H54 (cell line): ENCODE measurements at regions not wholly inside any gene's neighbourhood (a gene's known extent, or its start where the extent isn't known, plus 50 kb on each side); places are given as distances from the start of the nearest gene placed in this dataset.
"Not testable (repeated sequence)": the region's sequence is repeated elsewhere in the genome, so short reads cannot be mapped to it uniquely, and the experiment has no call there.

Experiments
- DNase-seq: peaks from one replicate; pipeline ENCODE4 v3.0.0; 2011; ENCODE audit warnings: low spot score, mixed read lengths; ENCODE audit not compliant: insufficient read length
- FAIRE-seq: peaks from 3 replicates; lab custom pipeline; 2011; peaks lifted over from hg19 to GRCh38; lab: Jason Lieb, UNC
- POLR2A ChIP-seq: IDR thresholded peaks from 2 replicates; pipeline ENCODE4 v1.6.1; 2011; ENCODE audit warnings: low read depth, mild to moderate bottlenecking, low read length

DNA sequence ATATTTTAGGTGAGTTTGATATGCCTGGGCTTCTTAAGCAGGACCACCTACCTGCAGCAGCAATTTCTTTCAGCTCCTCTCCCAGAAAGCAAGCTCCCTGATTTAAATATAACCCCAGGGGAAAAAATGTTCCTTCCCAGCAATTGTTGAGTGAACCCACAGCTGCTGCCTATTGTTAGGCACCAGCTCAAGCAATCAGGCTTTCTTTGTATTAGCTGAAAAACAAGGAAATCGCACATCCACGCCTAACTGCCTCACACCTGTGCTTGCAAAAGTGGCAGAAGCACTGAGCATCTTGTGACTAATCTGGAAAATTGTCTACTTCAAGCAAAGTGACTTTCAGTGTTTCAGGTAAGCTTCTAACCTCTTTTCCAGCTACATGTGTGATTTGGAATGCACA lies 432.2 kb downstream of the SMARCA1 start:
- no peak for TF ChIP-seq POLR2A
- no peak for DNase-seq
- FAIRE-seq, result no peak

DNA sequence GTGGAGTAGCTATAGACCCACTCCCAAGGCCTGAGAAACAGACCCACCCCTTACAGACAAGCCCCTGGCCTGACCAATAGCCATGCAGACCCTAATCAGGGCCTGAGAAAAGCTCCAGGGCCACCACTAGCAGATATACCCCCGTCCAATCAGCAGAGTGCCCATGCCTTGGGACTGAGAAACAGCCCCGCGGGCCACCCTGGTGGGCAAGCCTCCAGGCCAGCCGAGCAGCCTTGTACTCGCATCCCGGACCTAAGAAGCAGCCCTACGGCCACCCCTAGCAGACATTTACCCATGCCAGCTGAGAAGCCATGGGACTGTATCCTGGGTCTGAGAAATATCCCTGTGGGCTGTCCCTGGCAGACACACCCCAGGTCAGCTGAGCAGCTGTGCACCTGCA lies 436.5 kb downstream of the SMARCA1 start:
- TF ChIP-seq POLR2A, result no peak
- DNase-seq, result no peak
- FAIRE-seq, result no peak

GRCh38 chrX:129084291-129084690 lies 439.0 kb downstream of the SMARCA1 start:
- FAIRE-seq, DNase-seq: not testable (repeated sequence)

GRCh38 chrX:129077424-129078170 lies 445.7 kb downstream of the SMARCA1 start:
- TF ChIP-seq POLR2A, result no peak
- no peak for FAIRE-seq
- no peak for DNase-seq

- FAIRE-seq (no peak), DNase-seq (no peak)
- no peak for TF ChIP-seq POLR2A
These were observed 451.9 kb downstream of the SMARCA1 start for GRCh38 chrX:129071390-129071789.

DNA sequence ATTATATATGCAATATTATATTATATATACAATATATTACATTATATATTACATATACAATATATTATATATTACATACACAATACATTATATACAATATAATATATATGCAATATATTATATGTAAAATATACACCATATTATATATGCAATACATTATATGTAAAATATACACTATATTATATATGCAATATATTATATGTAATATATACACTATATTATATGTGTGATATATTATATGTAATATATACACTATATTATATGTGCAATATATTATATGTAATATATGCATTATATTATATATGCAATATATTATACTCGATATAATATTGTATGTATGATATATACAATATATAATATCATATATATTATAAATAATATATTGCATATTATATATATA lies 457.4 kb downstream of the SMARCA1 start:
- DNase-seq (no peak), FAIRE-seq (no peak)
- TF ChIP-seq POLR2A, result no peak

- no peak for TF ChIP-seq POLR2A
- FAIRE-seq, result no peak
- no peak for DNase-seq
These were observed 464.9 kb downstream of the SMARCA1 start for GRCh38 chrX:129058405-129058804.

GRCh38 chrX:129043138-129043537 lies 480.2 kb downstream of the SMARCA1 start:
- FAIRE-seq, result no peak
- no peak for DNase-seq
- TF ChIP-seq POLR2A, result no peak

DNA sequence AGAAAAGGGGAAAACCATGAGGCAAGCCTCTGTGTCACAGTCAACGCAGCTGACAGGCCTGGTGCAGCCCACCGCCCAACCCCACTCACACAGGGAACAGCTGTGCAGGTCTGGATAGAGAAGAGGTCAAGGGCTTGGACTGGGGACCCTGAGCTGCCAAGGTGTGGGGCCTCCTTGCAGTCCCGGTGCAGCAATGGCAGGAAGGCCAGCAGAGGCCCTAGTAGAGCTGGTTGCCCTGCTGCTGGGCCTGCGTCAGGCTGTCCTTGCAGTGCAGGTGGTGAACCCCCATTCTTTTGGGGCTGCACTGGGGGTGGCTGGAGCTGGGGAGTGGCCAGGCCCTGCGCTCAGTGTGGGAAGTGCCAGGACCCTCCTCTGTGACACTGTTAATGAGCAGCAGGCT lies 482.0 kb downstream of the SMARCA1 start:
- no peak for TF ChIP-seq POLR2A
- no peak for FAIRE-seq
- DNase-seq, result no peak

DNA sequence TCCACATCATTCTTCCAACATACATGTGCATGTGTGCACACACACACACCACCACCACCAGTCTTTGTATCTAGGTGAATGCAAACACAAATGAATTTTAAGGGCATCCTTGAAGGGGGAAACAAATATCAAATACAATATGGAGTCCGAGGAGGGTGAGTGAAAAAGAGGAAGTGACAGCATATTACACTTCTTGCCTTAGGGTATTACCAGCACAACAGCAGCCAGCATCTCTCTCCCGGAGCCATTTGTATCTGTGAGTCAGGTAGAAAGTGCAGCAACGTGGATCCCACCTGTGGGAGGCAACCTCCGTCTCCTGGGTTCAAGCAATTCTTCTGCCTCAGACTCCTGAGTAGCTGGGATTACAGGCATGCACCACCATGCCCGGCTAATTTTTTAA lies 483.2 kb downstream of the SMARCA1 start:
- TF ChIP-seq POLR2A, result no peak
- DNase-seq (no peak), FAIRE-seq (no peak)

DNA sequence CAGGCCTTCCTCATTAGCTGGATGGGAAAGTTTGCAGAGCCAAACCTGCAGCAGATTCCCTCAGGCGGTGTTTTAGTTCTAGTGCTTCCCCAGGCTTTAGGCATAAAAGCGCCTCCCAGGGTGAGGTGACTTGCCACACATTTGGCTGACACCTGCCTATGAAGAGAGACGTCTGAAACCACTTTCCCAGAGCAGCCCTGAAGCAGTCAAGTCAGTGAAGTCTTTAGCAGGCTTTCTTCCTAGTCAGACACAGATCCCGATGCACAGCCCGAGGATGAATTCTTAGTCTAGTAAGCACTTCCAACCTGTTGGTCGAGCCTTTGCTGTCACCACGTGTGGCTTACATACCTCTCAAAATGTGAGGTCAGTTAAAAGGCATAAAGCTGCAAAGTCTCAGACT lies 484.1 kb downstream of the SMARCA1 start:
- TF ChIP-seq POLR2A, result no peak
- DNase-seq, result no peak
- no peak for FAIRE-seq

DNA sequence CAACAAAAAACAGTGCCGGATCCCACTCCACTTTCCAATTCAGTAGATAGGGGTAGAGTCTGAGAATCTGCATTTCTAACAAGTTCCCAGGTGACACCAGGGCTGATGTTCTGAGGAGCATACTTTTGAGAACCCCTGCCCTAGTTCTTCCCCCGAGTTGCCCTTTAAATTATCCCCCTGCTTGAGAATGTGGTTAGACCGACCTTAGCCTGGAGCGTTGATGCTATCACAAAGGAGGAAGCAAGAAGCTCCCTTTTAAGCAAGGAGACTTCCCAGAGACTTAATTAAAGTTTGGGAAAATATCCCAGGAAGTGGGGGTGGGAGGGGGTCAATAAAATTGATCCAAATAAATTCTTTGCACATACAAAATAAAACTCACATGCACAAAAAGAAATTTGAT lies 485.9 kb downstream of the SMARCA1 start:
- TF ChIP-seq POLR2A, result no peak
- FAIRE-seq (no peak), DNase-seq (no peak)

DNA sequence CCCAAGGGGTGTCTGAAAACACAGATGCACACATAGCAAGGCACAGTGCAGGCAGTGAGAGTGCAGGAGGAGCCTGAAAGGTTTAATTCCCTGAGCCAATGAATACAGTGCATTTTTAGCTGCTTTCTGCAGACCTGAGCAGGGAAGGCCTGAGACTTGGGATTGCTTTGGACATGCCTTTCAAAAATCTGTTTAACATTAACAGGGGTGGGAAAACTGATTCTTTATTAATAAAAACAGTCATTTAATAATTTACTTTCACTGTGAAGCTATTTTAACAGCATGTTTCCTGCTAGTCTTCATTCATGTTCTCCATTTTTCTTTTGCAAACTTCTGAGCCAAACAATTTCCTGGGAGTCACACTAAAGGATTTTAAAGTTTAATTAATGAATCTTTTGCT lies 488.1 kb downstream of the SMARCA1 start:
- DNase-seq (no peak), FAIRE-seq (no peak)
- no peak for TF ChIP-seq POLR2A

GRCh38 chrX:129034196-129034595 lies 489.1 kb downstream of the SMARCA1 start:
- FAIRE-seq (no peak), DNase-seq (no peak)
- TF ChIP-seq POLR2A, result no peak

DNA sequence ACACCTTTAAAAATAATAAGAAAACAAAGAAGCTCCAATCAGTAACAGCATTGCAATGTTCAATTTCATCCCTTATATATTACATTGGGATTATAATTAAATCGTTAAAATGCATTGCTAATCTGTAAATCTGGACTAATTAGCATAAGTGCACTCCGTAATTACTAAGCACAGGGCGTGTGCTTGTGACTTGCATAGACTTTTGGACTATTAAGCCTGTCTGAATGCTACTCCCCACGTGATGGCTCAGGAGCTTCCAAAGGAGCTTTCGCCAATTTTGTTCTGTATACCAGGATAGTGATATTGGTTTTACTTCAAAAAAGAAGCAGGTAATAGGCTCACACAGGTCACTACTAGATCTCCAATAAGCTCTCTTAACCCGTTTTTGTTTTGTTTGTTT lies 497.1 kb downstream of the SMARCA1 start:
- TF ChIP-seq POLR2A, result no peak
- FAIRE-seq (no peak), DNase-seq (no peak)
